NOMO-1 treated with DMSO at 0.1 percent for 48 hours (cell line): ENCODE measurements at regions not wholly inside any gene's neighbourhood (a gene's known extent, or its start where the extent isn't known, plus 50 kb on each side); places are given as distances from the start of the nearest gene placed in this dataset.
"Not testable (repeated sequence)": the region's sequence is repeated elsewhere in the genome, so short reads cannot be mapped to it uniquely, and the experiment has no call there.

Experiments
- DNase-seq: peaks from one replicate; lab custom pipeline; 2025; ENCODE audit not compliant: unreplicated experiment; lab: John Stamatoyannopoulos, UW

- DNase-seq: not testable (repeated sequence)
Measured at GRCh38 chr2:85969367-85969766, 80.6 kb upstream of the ST3GAL5 start.

- DNase-seq: not testable (repeated sequence)
Measured at GRCh38 chr2:85965770-85966169, 77.0 kb upstream of the ST3GAL5 start.

GRCh38 chr2:85963747-85964418, 75.1 kb upstream of the ST3GAL5 start:
- DNase-seq: not testable (repeated sequence)

- no peak for DNase-seq
Measured at GRCh38 chr2:85963068-85963467, 74.3 kb upstream of the ST3GAL5 start.

GRCh38 chr2:85961754-85962153, 73.0 kb upstream of the ST3GAL5 start:
- DNase-seq: no peak

- DNase-seq: no peak
Measured at GRCh38 chr2:85961053-85961452, 72.3 kb upstream of the ST3GAL5 start.

GRCh38 chr2:85959826-85960225, 71.0 kb upstream of the ST3GAL5 start:
- no peak for DNase-seq

- DNase-seq: no peak
Measured at GRCh38 chr2:85959185-85959584, 70.4 kb upstream of the ST3GAL5 start.

GRCh38 chr2:85958731-85959130, 69.9 kb upstream of the ST3GAL5 start:
- DNase-seq: no peak

- DNase-seq: no peak
Measured at GRCh38 chr2:85957256-85957655, 68.5 kb upstream of the ST3GAL5 start.

GRCh38 chr2:85956646-85957039, 67.9 kb upstream of the ST3GAL5 start:
- no peak for DNase-seq

- DNase-seq: no peak
Measured at GRCh38 chr2:85954590-85955458, 66.0 kb upstream of the ST3GAL5 start.

GRCh38 chr2:85954192-85954589, 65.4 kb upstream of the ST3GAL5 start:
- DNase-seq: no peak

GRCh38 chr2:85953476-85953875, 64.7 kb upstream of the ST3GAL5 start:
- no peak for DNase-seq

GRCh38 chr2:85952196-85952734, 63.5 kb upstream of the ST3GAL5 start:
- no peak for DNase-seq

- peak; percentile 38 for DNase-seq
Measured at GRCh38 chr2:85951351-85952067, 62.7 kb upstream of the ST3GAL5 start.

GRCh38 chr2:85950743-85951142, 62.0 kb upstream of the ST3GAL5 start:
- no peak for DNase-seq

GRCh38 chr2:85949280-85949679, 60.5 kb upstream of the ST3GAL5 start:
- DNase-seq: no peak

GRCh38 chr2:85947593-85947992, 58.8 kb upstream of the ST3GAL5 start:
- DNase-seq: no peak

- DNase-seq: no peak
Measured at GRCh38 chr2:85945586-85945985, 56.8 kb upstream of the ST3GAL5 start.

- DNase-seq: no peak
Measured at GRCh38 chr2:85945172-85945571, 56.4 kb upstream of the ST3GAL5 start.
